DND-41 (cell line): ENCODE measurements at regions not wholly inside any gene's neighbourhood (a gene's known extent, or its start where the extent isn't known, plus 50 kb on each side); places are given as distances from the start of the nearest gene placed in this dataset.

Experiments
- ATAC-seq: fragments of 200-7000 bp; cut with Tn5 transposase; 3 replicates; pipeline ENCODE4 v1.9.1; 2021; ENCODE audit warnings: low read depth; ENCODE audit not compliant: insufficient read depth
- DNase-seq: peaks from one replicate; pipeline ENCODE4 v3.0.0-alpha.2; 2020
- H2AFZ ChIP-seq: 2 replicates; pipeline ENCODE4 v1.6.0; 2012; ENCODE audit warnings: low read depth, low read length
- H3K27ac ChIP-seq: 2 replicates; pipeline ENCODE4 v1.5.1; 2012; ENCODE audit warnings: low read length, inconsistent platforms
- H3K27me3 ChIP-seq: fragments of 200-600 bp; sonication (generic); 2 replicates; pipeline ENCODE4 v1.6.0; 2012; ENCODE audit warnings: low read length, mild to moderate bottlenecking, inconsistent platforms; ENCODE audit not compliant: insufficient read depth, poor library complexity
- H3K36me3 ChIP-seq: 2 replicates; pipeline ENCODE4 v1.5.1; 2012; ENCODE audit warnings: low read length, inconsistent platforms; ENCODE audit not compliant: insufficient read depth
- H3K4me1 ChIP-seq: 2 replicates; pipeline ENCODE4 v1.5.1; 2012; ENCODE audit warnings: mild to moderate bottlenecking, low read length; ENCODE audit not compliant: insufficient read depth
- H3K4me2 ChIP-seq: 2 replicates; pipeline ENCODE4 v1.6.0; 2012; ENCODE audit warnings: mild to moderate bottlenecking, moderate library complexity, low read length, inconsistent platforms; ENCODE audit not compliant: insufficient read depth
- H3K4me3 ChIP-seq, 2 experiments: fragments of 200-600 bp in 1 of 2; shearing (Covaris generic) in 1 of 2; 2 replicates each; pipeline ENCODE4 v1.5.1; 2012 to 2016; ENCODE audit warnings: inconsistent platforms in 2 of 2, low read length in 2 of 2, mild to moderate bottlenecking in 2 of 2, low read depth in 1 of 2, moderate library complexity in 1 of 2
- H3K79me2 ChIP-seq: 2 replicates; pipeline ENCODE4 v1.6.0; 2012; ENCODE audit warnings: low read length, inconsistent platforms; ENCODE audit not compliant: insufficient read depth
- H3K9ac ChIP-seq: 2 replicates; pipeline ENCODE4 v1.6.0; 2012; ENCODE audit warnings: low read depth, mild to moderate bottlenecking, inconsistent platforms, low read length, moderate library complexity
- H3K9me3 ChIP-seq: 2 replicates; pipeline ENCODE4 v1.5.1; 2012; ENCODE audit warnings: low read length, moderate library complexity, mild to moderate bottlenecking, inconsistent platforms; ENCODE audit not compliant: insufficient read depth, severe bottlenecking
- H4K20me1 ChIP-seq: 2 replicates; pipeline ENCODE4 v1.6.0; 2012; ENCODE audit warnings: low read length; ENCODE audit not compliant: insufficient read depth
- CTCF ChIP-seq: IDR thresholded peaks from 2 replicates; pipeline ENCODE4 v1.5.1; 2012; ENCODE audit warnings: borderline replicate concordance, low read length, moderate library complexity, mild to moderate bottlenecking; ENCODE audit not compliant: poor library complexity, severe bottlenecking; ENCODE audit errors: extremely low read depth
- EZH2 ChIP-seq: IDR thresholded peaks from 3 replicates; pipeline ENCODE4 v1.6.1; 2012; ENCODE audit warnings: borderline replicate concordance, low read depth, mild to moderate bottlenecking, moderate library complexity, low read length, inconsistent platforms; ENCODE audit not compliant: severe bottlenecking

- H3K36me3 ChIP-seq: no peaks in the 10 kb centered on the region
- no peak overlapping the region for H3K9ac ChIP-seq
- no peak for DNase-seq
Observed at GRCh38 chr6:11947063-11947462, 65.0 kb upstream of the HIVEP1 start.

GRCh38 chr6:11944111-11944510 lies 68.0 kb upstream of the HIVEP1 start:
- Histone ChIP-seq H3K27me3 (no peaks in the 10 kb centered on the region), H3K9ac (no peak overlapping the region), H3K27ac (no peak overlapping the region), H3K4me3 (no peak overlapping the region), H3K79me2 (no peaks in the 10 kb centered on the region), H3K4me2 (no peak overlapping the region), H4K20me1 (no peaks in the 10 kb centered on the region), H3K36me3 (no peaks in the 10 kb centered on the region), H2AFZ (no peak overlapping the region), H3K9me3 (no peaks in the 10 kb centered on the region), H3K4me1 (no peaks in the 10 kb centered on the region)
- TF ChIP-seq EZH2 (no peak), CTCF (no peak)
- ATAC-seq (no peak), DNase-seq (no peak)

More at GRCh38 chr6:11947063-11947462, 65.0 kb upstream of the HIVEP1 start:
- Histone ChIP-seq H2AFZ (no peak overlapping the region), H3K79me2 (no peaks in the 10 kb centered on the region), H3K4me2 (no peak overlapping the region), H3K9me3 (no peaks in the 10 kb centered on the region), H3K4me1 (no peaks in the 10 kb centered on the region), H3K27ac (no peak overlapping the region), H4K20me1 (no peaks in the 10 kb centered on the region), H3K4me3 (no peak overlapping the region), H3K27me3 (no peaks in the 10 kb centered on the region)
- ATAC-seq: no peak
- TF ChIP-seq EZH2 (no peak), CTCF (no peak)

GRCh38 chr6:11943060-11943459 lies 69.1 kb upstream of the HIVEP1 start:
- TF ChIP-seq CTCF (no peak), EZH2 (no peak)
- no peak overlapping the region for H2AFZ ChIP-seq

More at GRCh38 chr6:11943060-11943459, 69.1 kb upstream of the HIVEP1 start:
- Histone ChIP-seq H3K9me3 (no peaks in the 10 kb centered on the region), H4K20me1 (no peaks in the 10 kb centered on the region), H3K79me2 (no peaks in the 10 kb centered on the region), H3K9ac (no peak overlapping the region), H3K4me2 (no peak overlapping the region), H3K4me1 (no peaks in the 10 kb centered on the region), H3K4me3 (no peak overlapping the region), H3K27me3 (no peaks in the 10 kb centered on the region), H3K27ac (no peak overlapping the region), H3K36me3 (no peaks in the 10 kb centered on the region)
- DNase-seq: no peak
- no peak for ATAC-seq
